ENCODE measurements at regions not wholly inside any gene's neighbourhood (a gene's known extent, or its start where the extent isn't known, plus 50 kb on each side); places are given as distances from the start of the nearest gene placed in this dataset.

- no peak for TF ChIP-seq EZH2 (optimal IDR thresholded peaks at IDR 0.05; ENCODE audit: low read depth, low read length)
- no peak for TF ChIP-seq CTCF (IDR thresholded peaks at IDR 0.05; ENCODE audit: low read length)
These were observed 127.9 kb upstream of the PAX6 start for GRCh38 chr11:31939004-31939403.

Data from MM.1S (cell line).